Loucy (cell line): ENCODE measurements at regions not wholly inside any gene's neighbourhood (a gene's known extent, or its start where the extent isn't known, plus 50 kb on each side); places are given as distances from the start of the nearest gene placed in this dataset.

Experiments used
- EZH2phosphoT487 ChIP-seq: fragments of 200-600 bp; IDR thresholded peaks from 2 replicates; pipeline ENCODE4 v1.6.1; 2018; ENCODE audit warnings: antibody characterized with exemption, mild to moderate bottlenecking, moderate library complexity, borderline replicate concordance
- TF ChIP-seq, protein P1 (sequence below): fragments of 200-600 bp; sonication (generic); conservative IDR thresholded peaks from 2 replicates; pipeline ENCODE4 v1.5.1; 2014; ENCODE audit warnings: mild to moderate bottlenecking, antibody characterized with exemption, low read length

DNA sequence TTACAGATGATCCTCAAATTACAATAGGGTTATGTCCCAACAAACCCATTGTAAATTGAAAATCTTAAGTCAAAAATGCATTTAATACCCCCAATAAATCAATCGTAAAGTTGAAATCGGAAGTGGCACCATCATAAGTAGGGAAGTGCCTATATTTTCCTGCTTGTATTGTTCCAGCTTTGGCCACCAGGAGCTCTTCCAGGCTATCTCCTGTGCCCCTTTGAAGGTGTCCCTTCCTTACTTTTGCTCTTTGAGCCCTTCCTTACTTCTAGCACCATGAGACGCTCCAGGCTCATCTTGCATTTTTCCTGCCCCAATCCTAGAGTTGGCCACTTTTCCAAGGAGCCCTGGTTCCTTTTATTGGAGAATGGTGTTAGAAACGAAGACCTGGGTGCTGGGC is 163.0 kb upstream of the TSC22D1 start:
- TF ChIP-seq, protein P1, sequence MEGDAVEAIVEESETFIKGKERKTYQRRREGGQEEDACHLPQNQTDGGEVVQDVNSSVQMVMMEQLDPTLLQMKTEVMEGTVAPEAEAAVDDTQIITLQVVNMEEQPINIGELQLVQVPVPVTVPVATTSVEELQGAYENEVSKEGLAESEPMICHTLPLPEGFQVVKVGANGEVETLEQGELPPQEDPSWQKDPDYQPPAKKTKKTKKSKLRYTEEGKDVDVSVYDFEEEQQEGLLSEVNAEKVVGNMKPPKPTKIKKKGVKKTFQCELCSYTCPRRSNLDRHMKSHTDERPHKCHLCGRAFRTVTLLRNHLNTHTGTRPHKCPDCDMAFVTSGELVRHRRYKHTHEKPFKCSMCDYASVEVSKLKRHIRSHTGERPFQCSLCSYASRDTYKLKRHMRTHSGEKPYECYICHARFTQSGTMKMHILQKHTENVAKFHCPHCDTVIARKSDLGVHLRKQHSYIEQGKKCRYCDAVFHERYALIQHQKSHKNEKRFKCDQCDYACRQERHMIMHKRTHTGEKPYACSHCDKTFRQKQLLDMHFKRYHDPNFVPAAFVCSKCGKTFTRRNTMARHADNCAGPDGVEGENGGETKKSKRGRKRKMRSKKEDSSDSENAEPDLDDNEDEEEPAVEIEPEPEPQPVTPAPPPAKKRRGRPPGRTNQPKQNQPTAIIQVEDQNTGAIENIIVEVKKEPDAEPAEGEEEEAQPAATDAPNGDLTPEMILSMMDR: 0 out of 2 replicates have a peak, but pooled peaks have one; percentile 12
- TF ChIP-seq EZH2phosphoT487: no peak
